Central memory CD8-positive, alpha-beta T cell (primary cell): ENCODE measurements at regions not wholly inside any gene's neighbourhood (a gene's known extent, or its start where the extent isn't known, plus 50 kb on each side); places are given as distances from the start of the nearest gene placed in this dataset.
"Not testable (repeated sequence)": the region's sequence is repeated elsewhere in the genome, so short reads cannot be mapped to it uniquely, and the experiment has no call there.

ENCODE experiments used
- ATAC-seq: fragments of 150-1000 bp; cut with Tn5 transposase; replicated peaks from 2 replicates; pipeline ENCODE4 v1.10.0; 2022; ENCODE audit warnings: mild to moderate bottlenecking, moderate FRiP score, moderate number of reproducible peaks; ENCODE audit not compliant: poor library complexity, severe bottlenecking; ENCODE audit errors: extremely low read depth
- DNase-seq, 2 donors: peaks; one replicate each; pipeline ENCODE4 v3.0.0; 2021; ENCODE audit warnings: low spot score in 2 of 2
- H3K27ac Mint-ChIP-seq: one replicate; pipeline ENCODE4 v1.8.0; 2022; ENCODE audit warnings: low read depth, mild to moderate bottlenecking, moderate library complexity, mixed read lengths
- H3K27me3 Mint-ChIP-seq: one replicate; pipeline ENCODE4 v1.8.0; 2022; ENCODE audit warnings: mixed read lengths
- H3K36me3 Mint-ChIP-seq: one replicate; pipeline ENCODE4 v1.8.0; 2022; ENCODE audit warnings: mild to moderate bottlenecking, moderate library complexity, mixed read lengths; ENCODE audit not compliant: insufficient read depth
- H3K4me1 Mint-ChIP-seq: one replicate; pipeline ENCODE4 v1.8.0; 2022; ENCODE audit warnings: mixed read lengths
- H3K4me3 Mint-ChIP-seq: one replicate; pipeline ENCODE4 v1.8.0; 2022; ENCODE audit warnings: mild to moderate bottlenecking, moderate library complexity, mixed read lengths
- H3K9me3 Mint-ChIP-seq: one replicate; pipeline ENCODE4 v1.8.0; 2022; ENCODE audit warnings: mixed read lengths

DNA sequence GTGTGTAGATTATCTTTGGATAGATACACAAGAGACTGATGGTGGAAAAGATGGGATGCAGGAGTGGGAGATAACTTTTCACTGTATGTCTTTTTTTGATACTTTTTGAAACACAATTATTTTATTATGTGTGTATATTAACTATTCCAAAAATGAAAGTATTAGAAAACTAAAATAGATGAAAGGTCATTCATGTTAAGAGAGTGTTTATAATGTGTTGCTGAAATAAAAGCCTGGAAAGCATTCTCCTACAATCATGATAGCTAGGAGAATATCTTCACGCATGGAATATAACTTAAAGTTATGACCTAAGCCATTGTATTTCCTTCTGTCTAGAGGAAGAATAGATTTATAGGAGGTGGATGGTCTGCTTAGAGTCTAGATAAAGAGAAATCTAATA is 154.8 kb upstream of the MAST4 start:
- Mint-ChIP-seq H3K27me3 (no peaks in the 10 kb centered on the region), H3K36me3 (no peaks in the 10 kb centered on the region), H3K4me3 (no peak overlapping the region), H3K27ac (no peak overlapping the region), H3K9me3 (no peaks in the 10 kb centered on the region), H3K4me1 (no peaks in the 10 kb centered on the region)
- ATAC-seq (no peak), DNase-seq (no peak)

DNA sequence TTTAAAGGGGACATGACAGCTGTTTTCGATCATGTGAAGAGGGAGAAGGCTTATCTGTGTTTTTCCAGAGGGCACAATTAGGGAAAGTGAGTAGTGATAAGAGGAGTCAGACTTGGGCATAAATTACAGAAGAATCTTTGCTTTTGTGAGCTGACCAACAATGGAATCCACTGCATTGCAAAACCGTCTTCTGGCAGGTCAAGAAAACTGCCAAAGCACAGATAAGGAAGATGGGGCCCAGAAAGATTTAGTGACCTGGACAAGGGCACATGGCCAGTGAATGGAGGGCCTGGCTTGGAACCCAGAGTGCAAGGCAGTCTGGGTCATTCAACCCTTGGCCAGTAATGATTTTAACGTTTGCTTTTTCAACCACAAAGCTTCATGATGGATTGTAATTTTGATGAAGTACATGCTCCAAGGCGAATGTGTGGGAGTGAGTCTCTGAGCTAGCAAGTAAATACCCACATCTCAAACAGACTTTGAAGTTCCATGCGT is 153.2 kb upstream of the MAST4 start:
- Mint-ChIP-seq H3K27ac (no peak overlapping the region), H3K27me3 (peaks cover 13% of the 10 kb centered on the region), H3K9me3 (no peaks in the 10 kb centered on the region), H3K4me1 (no peaks in the 10 kb centered on the region), H3K36me3 (no peaks in the 10 kb centered on the region), H3K4me3 (no peak overlapping the region)
- ATAC-seq (no peak), DNase-seq (no peak)

DNA sequence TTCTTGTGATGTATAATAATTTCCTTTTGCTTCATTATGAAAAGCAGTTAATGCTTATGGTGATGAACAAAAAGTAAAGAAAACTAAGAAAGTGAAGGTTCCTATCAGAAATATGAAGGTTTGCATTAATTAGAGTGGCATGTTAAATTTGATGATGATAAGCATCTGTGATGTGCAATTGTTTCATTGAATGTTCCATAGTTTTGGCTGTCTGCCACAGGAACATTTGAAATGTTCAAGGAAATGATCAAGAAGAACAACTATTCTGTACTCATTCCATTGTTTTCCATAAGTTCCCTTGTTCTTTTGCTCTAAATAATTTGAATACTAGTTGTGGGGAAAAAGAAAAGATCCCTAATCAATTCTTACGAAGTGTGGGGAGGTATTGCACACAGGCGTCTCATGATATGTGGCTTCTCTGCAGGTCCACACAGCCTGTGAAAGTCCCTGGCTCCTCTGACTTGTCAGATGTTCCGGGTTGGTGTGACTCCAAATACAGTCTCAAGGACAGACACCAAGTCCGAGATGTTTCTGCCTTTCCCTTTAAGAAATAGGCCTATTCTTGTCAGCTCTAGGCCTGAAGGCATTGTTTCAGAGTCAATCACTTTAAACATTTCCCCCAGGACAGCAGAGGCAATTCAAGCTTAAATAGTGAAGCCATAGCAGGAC is 152.6 kb upstream of the MAST4 start:
- DNase-seq (no peak), ATAC-seq (no peak)
- peaks cover under 1% of the 10 kb centered on the region for H3K9me3 Mint-ChIP-seq
- H3K4me1 Mint-ChIP-seq, result no peaks in the 10 kb centered on the region
- H3K4me3 Mint-ChIP-seq, result no peak overlapping the region
- H3K27ac Mint-ChIP-seq, result no peak overlapping the region
- H3K36me3 Mint-ChIP-seq, result no peaks in the 10 kb centered on the region
- peaks cover 14% of the 10 kb centered on the region for H3K27me3 Mint-ChIP-seq

DNA sequence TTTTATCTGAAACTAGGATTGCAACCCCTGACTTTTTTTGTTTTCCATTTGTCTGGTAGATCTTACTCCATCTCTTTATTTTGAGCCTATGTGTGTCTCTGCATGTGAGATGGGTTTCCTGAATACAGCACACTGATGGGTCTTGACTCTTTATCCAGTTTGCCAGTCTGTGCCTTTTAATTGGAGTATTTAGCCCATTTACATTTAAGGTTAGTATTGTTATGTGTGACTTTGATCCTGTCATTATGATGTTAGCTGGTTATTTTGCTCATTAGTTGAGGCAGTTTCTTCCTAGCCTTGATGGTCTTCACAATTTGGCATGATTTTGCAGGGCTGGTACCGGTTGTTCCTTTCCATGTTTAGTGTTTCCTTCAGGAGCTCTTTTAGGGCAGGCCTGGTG is 148.1 kb upstream of the MAST4 start:
- H3K27me3 Mint-ChIP-seq, result peaks cover 31% of the 10 kb centered on the region
- DNase-seq, ATAC-seq, H3K9me3 Mint-ChIP-seq, H3K4me1 Mint-ChIP-seq, H3K4me3 Mint-ChIP-seq, H3K36me3 Mint-ChIP-seq, H3K27ac Mint-ChIP-seq: not testable (repeated sequence)

DNA sequence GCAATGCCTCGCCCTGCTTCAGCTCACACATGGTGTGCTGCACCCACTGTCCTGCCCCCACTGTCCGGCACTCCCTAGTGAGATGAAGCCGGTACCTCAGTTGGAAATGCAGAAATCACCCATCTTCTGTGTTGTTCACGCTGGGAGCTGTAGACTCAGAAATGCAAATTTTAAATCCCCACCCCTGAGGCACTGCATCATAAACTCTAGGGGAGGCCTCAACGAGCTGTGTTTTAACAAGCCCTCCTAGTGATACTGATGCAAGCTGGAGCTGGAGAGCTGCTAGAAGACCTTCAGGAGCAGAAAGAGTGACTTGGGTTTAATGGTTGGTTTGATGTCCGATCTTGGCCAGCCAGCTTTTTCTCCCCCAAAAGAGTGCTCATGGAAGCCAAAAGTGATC is 146.0 kb upstream of the MAST4 start:
- no peaks in the 10 kb centered on the region for H3K4me1 Mint-ChIP-seq
- H3K27ac Mint-ChIP-seq, result no peak overlapping the region
- H3K9me3 Mint-ChIP-seq, result peaks cover 9% of the 10 kb centered on the region
- H3K27me3 Mint-ChIP-seq, result peaks cover 31% of the 10 kb centered on the region
- no peak overlapping the region for H3K4me3 Mint-ChIP-seq
- H3K36me3 Mint-ChIP-seq, result peaks cover 2% of the 10 kb centered on the region
- no peak for ATAC-seq
- DNase-seq, result no peak

DNA sequence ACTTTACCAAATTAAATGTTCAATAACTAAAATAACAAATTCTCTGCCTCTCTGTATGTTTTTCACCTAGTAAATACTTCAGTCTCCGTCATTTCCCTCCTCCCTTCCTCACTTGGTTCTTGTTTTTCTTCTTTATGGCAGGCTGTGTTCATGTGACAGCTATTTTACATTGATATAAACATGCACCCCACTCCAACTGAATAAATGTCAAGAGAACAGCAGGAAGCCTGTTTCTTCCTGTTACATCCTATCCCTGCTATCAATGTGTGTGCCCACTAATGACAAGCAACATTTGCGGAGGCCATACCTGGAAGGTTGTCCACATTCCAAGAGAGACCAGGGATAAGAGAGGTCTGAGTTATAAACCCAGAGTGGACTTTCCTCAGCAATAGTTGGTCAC is 145.2 kb upstream of the MAST4 start:
- Mint-ChIP-seq H3K9me3 (peaks cover 9% of the 10 kb centered on the region), H3K36me3 (peaks cover 2% of the 10 kb centered on the region)
- ATAC-seq, result no peak

DNA sequence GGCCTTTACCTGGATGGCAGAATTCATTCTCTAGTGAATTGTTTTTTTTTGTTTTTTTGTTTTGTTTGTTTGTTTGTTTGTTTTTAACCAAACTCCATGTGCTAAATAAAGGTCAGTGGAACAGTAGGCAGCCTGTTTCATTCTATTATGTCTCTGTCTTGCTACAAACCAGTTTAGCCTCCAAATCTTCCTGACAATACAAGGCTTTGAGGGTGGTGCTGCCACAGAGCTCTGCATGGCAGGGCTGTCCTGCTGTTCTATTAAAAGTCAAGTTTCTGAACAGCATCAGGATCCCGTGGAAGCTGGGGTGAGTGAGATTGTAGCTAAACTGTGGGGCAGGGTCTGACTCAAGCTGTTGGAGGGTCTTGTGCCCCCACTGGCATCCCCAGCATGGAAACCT is 144.1 kb upstream of the MAST4 start:
- ATAC-seq (no peak), DNase-seq (no peak)
- Mint-ChIP-seq H3K9me3 (peaks cover 9% of the 10 kb centered on the region), H3K27ac (no peak overlapping the region), H3K4me3 (no peak overlapping the region), H3K27me3 (peaks cover 28% of the 10 kb centered on the region), H3K36me3 (peaks cover 2% of the 10 kb centered on the region), H3K4me1 (no peaks in the 10 kb centered on the region)

More for the DNA sequence above, 145.2 kb upstream of the MAST4 start:
- Mint-ChIP-seq H3K27me3 (peaks cover 31% of the 10 kb centered on the region), H3K27ac (no peak overlapping the region), H3K4me1 (no peaks in the 10 kb centered on the region), H3K4me3 (no peak overlapping the region)
- no peak for DNase-seq

DNA sequence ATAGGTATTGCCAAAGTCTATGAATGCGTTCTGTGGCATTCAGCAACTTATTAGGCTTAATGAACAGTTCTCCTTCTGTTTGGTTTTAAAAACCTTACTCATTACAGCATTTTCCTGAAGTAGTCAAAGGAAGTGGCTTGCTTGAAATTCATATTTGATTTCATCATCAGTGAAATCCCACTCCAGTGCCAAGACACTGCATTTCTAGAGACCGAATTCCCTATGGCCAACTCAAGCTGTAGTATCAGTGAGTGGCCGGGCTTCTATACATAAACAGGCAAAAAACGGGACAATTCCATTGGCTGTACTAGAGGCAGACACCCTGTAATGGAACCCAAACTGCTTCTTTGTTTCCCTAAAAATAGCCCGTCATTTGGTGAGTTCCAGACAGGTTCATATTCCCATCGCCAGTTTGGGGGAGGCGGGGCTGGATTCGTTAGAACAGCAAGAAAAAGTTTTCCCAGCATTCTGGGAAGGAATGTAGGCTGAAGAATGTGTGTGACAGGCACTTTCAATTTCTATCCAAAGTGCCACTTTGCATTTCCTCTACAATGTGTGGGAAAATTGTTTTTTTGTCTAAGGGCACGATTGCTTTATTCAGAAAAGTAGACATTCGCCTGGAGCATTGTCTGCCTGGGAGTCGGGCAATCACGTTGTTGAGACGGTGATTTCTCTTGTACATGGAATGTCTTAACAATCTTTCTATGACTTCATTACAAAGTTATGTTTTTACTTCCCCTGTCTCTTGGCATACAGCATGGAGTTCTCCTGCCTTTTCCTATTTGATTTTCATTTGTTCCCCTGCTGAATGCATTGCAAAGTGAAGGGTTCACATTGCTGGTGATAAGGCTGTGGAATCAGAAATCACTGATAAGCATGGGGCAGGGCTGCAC is 141.8 kb upstream of the MAST4 start:
- Mint-ChIP-seq H3K27ac (no peak overlapping the region), H3K27me3 (peaks cover 28% of the 10 kb centered on the region), H3K4me1 (no peaks in the 10 kb centered on the region), H3K36me3 (peaks cover 2% of the 10 kb centered on the region), H3K4me3 (no peak overlapping the region), H3K9me3 (peaks cover 4% of the 10 kb centered on the region)
- no peak for DNase-seq
- no peak for ATAC-seq

DNA sequence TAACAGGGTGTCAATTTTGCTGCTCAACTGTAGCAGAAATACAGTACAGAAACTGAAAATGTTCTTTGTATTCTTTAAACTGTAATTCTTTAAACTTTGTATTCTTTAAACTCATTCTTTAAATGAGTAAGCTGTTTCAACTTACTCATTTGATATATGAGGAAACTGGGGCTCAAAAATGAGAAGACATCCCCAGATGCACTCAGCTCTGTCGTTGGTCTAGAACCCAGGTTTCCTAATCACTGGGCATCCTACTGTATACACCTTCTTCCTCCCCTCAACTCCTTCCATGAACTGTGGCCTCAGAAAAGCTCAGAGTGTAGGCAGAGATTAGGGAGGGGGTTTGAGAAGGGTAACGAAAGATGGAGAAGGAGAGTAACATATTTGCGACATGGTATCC is 136.5 kb upstream of the MAST4 start:
- Mint-ChIP-seq H3K27ac (no peak overlapping the region), H3K36me3 (peaks cover 2% of the 10 kb centered on the region), H3K27me3 (peaks cover 39% of the 10 kb centered on the region), H3K9me3 (no peaks in the 10 kb centered on the region), H3K4me3 (no peak overlapping the region), H3K4me1 (no peaks in the 10 kb centered on the region)
- ATAC-seq (no peak), DNase-seq (no peak)

DNA sequence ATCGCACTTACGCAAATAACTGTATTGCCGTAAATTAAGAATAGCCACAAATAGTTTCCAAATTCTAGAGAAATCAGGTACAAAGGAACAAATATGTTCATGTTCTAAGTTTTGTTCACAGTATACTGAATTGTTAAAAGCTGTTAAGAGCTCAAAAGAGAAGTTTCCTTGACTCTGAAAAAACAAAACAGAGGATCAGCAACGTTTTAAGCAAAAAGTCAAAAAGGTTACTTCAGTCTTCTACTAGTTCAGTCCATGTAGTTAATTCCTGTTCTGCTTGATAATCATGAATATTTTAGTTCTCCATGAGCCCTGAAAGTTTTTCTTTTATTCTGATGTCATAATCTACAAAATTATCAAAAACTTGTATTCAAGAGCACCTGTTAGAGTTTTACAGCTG is 128.6 kb upstream of the MAST4 start:
- Mint-ChIP-seq H3K36me3 (no peaks in the 10 kb centered on the region), H3K4me3 (no peak overlapping the region), H3K27me3 (peaks cover 11% of the 10 kb centered on the region), H3K4me1 (no peaks in the 10 kb centered on the region), H3K9me3 (peaks cover 7% of the 10 kb centered on the region), H3K27ac (no peak overlapping the region)
- ATAC-seq (no peak), DNase-seq (no peak)

DNA sequence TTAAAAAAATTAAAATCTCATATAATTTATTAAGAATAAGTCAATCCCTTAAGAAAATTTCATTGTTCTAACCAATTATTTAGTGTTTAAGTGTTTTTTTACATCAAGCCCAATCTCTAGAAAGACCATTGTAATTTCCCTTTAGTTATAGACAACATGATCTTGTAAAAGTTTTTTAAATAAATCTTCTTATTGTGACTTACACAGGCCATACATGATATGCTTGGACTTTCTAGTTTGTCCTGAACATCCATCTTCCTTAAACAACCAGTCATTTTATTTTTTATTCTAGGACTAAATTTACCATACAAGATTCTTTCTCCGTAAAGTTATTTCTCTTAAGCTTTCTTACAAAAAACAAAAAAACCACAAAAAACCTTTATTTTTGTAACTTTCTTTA is 126.5 kb upstream of the MAST4 start:
- no peak for ATAC-seq
- peaks cover 3% of the 10 kb centered on the region for H3K36me3 Mint-ChIP-seq
- H3K27me3 Mint-ChIP-seq, result peaks cover 21% of the 10 kb centered on the region
- no peak overlapping the region for H3K27ac Mint-ChIP-seq
- H3K9me3 Mint-ChIP-seq, result peaks cover 9% of the 10 kb centered on the region
- H3K4me1 Mint-ChIP-seq, result no peaks in the 10 kb centered on the region
- no peak overlapping the region for H3K4me3 Mint-ChIP-seq
- DNase-seq, result no peak

DNA sequence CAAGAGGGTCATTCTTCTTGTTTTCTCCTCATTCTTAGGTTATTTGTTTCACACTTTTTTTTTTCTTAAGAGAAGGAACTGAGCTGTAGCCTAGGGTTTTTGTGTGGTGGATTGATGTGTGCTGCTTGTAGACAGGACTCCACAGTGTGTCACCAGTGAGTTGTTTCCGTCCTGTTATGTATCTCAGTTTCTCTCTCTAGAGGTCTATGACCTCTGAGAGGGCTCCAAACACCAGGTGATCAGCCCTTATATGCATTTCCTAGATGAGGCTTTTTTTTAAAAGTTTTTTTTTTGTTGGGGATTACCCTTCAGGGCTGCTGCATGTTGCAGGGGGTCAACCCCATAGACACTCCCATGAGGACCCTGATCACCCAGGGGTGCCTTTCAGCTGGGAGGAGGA is 124.2 kb upstream of the MAST4 start:
- Mint-ChIP-seq H3K4me1 (no peaks in the 10 kb centered on the region), H3K27me3 (peaks cover 21% of the 10 kb centered on the region), H3K4me3 (no peak overlapping the region), H3K9me3 (peaks cover 9% of the 10 kb centered on the region), H3K36me3 (peaks cover 3% of the 10 kb centered on the region), H3K27ac (no peak overlapping the region)
- no peak for DNase-seq
- ATAC-seq, result no peak

DNA sequence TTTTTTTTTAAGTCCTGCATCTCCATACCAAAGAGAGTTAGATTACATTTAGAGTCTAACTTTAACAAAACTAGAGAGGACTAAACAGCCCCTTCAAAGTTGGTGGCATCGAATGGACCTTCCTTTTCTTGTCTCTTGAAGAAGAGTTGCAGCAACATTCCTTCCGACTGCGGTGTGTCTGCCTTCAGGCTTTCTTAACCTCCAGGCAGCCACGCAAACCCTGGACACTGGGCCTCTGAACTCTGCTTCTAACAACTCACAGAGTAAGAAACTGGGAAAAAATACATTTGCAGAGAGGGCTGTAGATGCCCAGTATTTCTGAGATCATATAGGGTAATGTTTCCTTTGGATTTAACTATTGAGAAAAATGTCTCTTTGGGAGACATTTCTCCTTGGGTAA is 120.5 kb upstream of the MAST4 start:
- H3K27ac Mint-ChIP-seq, result no peak overlapping the region
- peaks cover 4% of the 10 kb centered on the region for H3K9me3 Mint-ChIP-seq
- DNase-seq (no peak), ATAC-seq (no peak)
- H3K4me3 Mint-ChIP-seq, result no peak overlapping the region
- H3K4me1 Mint-ChIP-seq, result no peaks in the 10 kb centered on the region
- peaks cover 3% of the 10 kb centered on the region for H3K36me3 Mint-ChIP-seq
- H3K27me3 Mint-ChIP-seq, result peaks cover 21% of the 10 kb centered on the region
